GM12878 (cell line): ENCODE measurements at regions not wholly inside any gene's neighbourhood (a gene's known extent, or its start where the extent isn't known, plus 50 kb on each side); places are given as distances from the start of the nearest gene placed in this dataset.

Experiments
- ATAC-seq: fragments of 200-7000 bp; cut with Tn5 transposase; 3 replicates; pipeline ENCODE4 v1.9.1; 2020; ENCODE audit warnings: mild to moderate bottlenecking, moderate library complexity
- BruUV-seq: library from RNA; stranded (reverse); fragments of 400-500 nt; replicated peaks from 2 replicates; lab custom pipeline; 2021; lab: Mats Ljungman, UMichigan
- CTCF ChIA-PET: fragments of 300-600 bp; sonication (Branson Sonifier 250); formaldehyde crosslinking; extraction: SDS; loops from one replicate; lab custom pipeline; 2021; ENCODE audit warnings: inconsistent platforms; lab: Yijun Ruan, JAX
- POLR2A ChIA-PET: fragments of 350-600 bp; formaldehyde crosslinking; extraction: SDS; loops from one replicate; lab custom pipeline; 2021; ENCODE audit warnings: inconsistent platforms; lab: Charles Lee
- RAD21 ChIA-PET: fragments of 300-600 bp; sonication (Branson Sonifier 250); formaldehyde crosslinking; loops from one replicate; lab custom pipeline; 2023; ENCODE audit warnings: antibody characterized with exemption; ENCODE audit not compliant: unreplicated experiment; lab: Charles Lee
- SMC1A ChIA-PET: fragments of 300-600 bp; sonication (Branson Sonifier 250); formaldehyde crosslinking; loops from one replicate; lab custom pipeline; 2023; ENCODE audit not compliant: unreplicated experiment, uncharacterized antibody; lab: Charles Lee
- DNase-seq: peaks from one replicate; pipeline ENCODE4 v3.0.0-alpha.2; 2011; ENCODE audit warnings: low read depth, low spot score
- FAIRE-seq: peaks from 3 replicates; lab custom pipeline; 2011; peaks lifted over from hg19 to GRCh38; lab: Jason Lieb, UNC
- H2AFZ ChIP-seq: 2 replicates; pipeline ENCODE4 v1.6.0; 2011; ENCODE audit warnings: low read depth, low read length, control low read depth; ENCODE audit not compliant: control insufficient read depth
- H3K27ac ChIP-seq: 2 replicates; pipeline ENCODE4 v1.5.1; 2011; ENCODE audit warnings: control low read depth; ENCODE audit not compliant: control insufficient read depth, insufficient read depth
- H3K27me3 ChIP-seq, 2 experiments: replicated peaks in 1 of 2; 2 replicates each; pipeline versions ENCODE4 v1.6.0 to v1.6.1; 2011; ENCODE audit warnings: low read length in 1 of 2; ENCODE audit not compliant: control insufficient read depth in 2 of 2, insufficient read depth in 2 of 2
- H3K36me3 ChIP-seq, 2 experiments: 2 replicates each; pipeline ENCODE4 v1.5.1; 2011; ENCODE audit warnings: low read length in 1 of 2; ENCODE audit not compliant: control insufficient read depth in 2 of 2, insufficient read depth in 2 of 2
- H3K4me1 ChIP-seq: 2 replicates; pipeline ENCODE4 v1.6.1; 2011; ENCODE audit warnings: mild to moderate bottlenecking, low read length, moderate library complexity, mixed read lengths; ENCODE audit not compliant: control insufficient read depth, insufficient read depth
- H3K4me2 ChIP-seq: 2 replicates; pipeline ENCODE4 v1.6.0; 2011; ENCODE audit warnings: control low read depth; ENCODE audit not compliant: control insufficient read depth, insufficient read depth
- H3K4me3 ChIP-seq: fragments of 200-600 bp; sonication (generic); 2 replicates; pipeline ENCODE4 v1.5.1; 2016
- H3K79me2 ChIP-seq: 2 replicates; pipeline ENCODE4 v1.6.0; 2011; ENCODE audit warnings: low read length; ENCODE audit not compliant: control insufficient read depth, insufficient read depth
- H3K9ac ChIP-seq: 2 replicates; pipeline ENCODE4 v1.8.0; 2011; ENCODE audit warnings: low read length, control low read depth, mixed read lengths; ENCODE audit not compliant: control insufficient read depth, insufficient read depth
- H3K9me3 ChIP-seq: replicated peaks from 3 replicates; pipeline ENCODE4 v1.5.1; 2011; ENCODE audit warnings: mild to moderate bottlenecking, low read length; ENCODE audit not compliant: control insufficient read depth, insufficient read depth
- H4K20me1 ChIP-seq: 2 replicates; pipeline ENCODE4 v1.6.0; 2011; ENCODE audit not compliant: control insufficient read depth, insufficient read depth
- ATF3 ChIP-seq: IDR thresholded peaks from 2 replicates; pipeline ENCODE4 v1.6.1; 2011; ENCODE audit warnings: low read depth, mild to moderate bottlenecking, low read length, moderate library complexity, borderline replicate concordance; ENCODE audit errors: extremely low read depth
- BACH1 ChIP-seq: fragments of 450-650 bp; IDR thresholded peaks from 2 replicates; pipeline ENCODE4 v1.6.1; 2017; ENCODE audit warnings: mild to moderate bottlenecking, borderline replicate concordance
- BCL3 ChIP-seq: IDR thresholded peaks from 2 replicates; pipeline ENCODE4 v1.6.1; 2011; ENCODE audit warnings: borderline replicate concordance, low read depth, mild to moderate bottlenecking, moderate library complexity, low read length; ENCODE audit not compliant: insufficient read depth, poor library complexity, severe bottlenecking
- CBX3 ChIP-seq: fragments of 200-600 bp; sonication (generic); IDR thresholded peaks from 2 replicates; pipeline ENCODE4 v1.6.1; 2016; ENCODE audit warnings: low read depth, borderline replicate concordance
- CEBPZ ChIP-seq: fragments of 150-350 bp; IDR thresholded peaks from 2 replicates; pipeline ENCODE4 v1.6.1; 2016; ENCODE audit warnings: low read depth, low read length
- EED ChIP-seq: sonication (generic); IDR thresholded peaks from 2 replicates; pipeline ENCODE4 v1.6.1; 2016; ENCODE audit warnings: antibody characterized with exemption, low read depth
- HDAC6 ChIP-seq: fragments of 200-600 bp; sonication (generic); IDR thresholded peaks from one replicate; pipeline ENCODE4 v1.8.0; 2017; ENCODE audit warnings: antibody characterized with exemption; ENCODE audit not compliant: unreplicated experiment
- JUND ChIP-seq: IDR thresholded peaks from 2 replicates; pipeline ENCODE4 v1.6.1; 2012; ENCODE audit warnings: low read depth, mild to moderate bottlenecking, low read length, improper control_type of control experiment, moderate library complexity
- KDM1A ChIP-seq: fragments of 200-600 bp; sonication (generic); IDR thresholded peaks from 2 replicates; pipeline ENCODE4 v1.6.1; 2016; ENCODE audit warnings: borderline replicate concordance
- MEF2A ChIP-seq: IDR thresholded peaks from 2 replicates; pipeline ENCODE4 v1.6.1; 2011; ENCODE audit warnings: low read depth, mild to moderate bottlenecking, low read length, moderate library complexity; ENCODE audit not compliant: insufficient read depth
- NR2C1 ChIP-seq: fragments of 450-650 bp; IDR thresholded peaks from 2 replicates; pipeline ENCODE4 v1.6.1; 2017; ENCODE audit warnings: antibody characterized with exemption, mild to moderate bottlenecking, moderate library complexity
- RBBP5 ChIP-seq: fragments of 200-600 bp; sonication (generic); conservative IDR thresholded peaks from 2 replicates; pipeline ENCODE4 v1.6.1; 2016
- RCOR1 ChIP-seq: conservative IDR thresholded peaks from 2 replicates; pipeline ENCODE4 v1.6.1; 2012; ENCODE audit warnings: low read depth, low read length, improper control_type of control experiment
- SMAD5 ChIP-seq: IDR thresholded peaks from 2 replicates; pipeline ENCODE4 v1.6.1; 2016; ENCODE audit warnings: antibody characterized with exemption, low read depth
- ZNF274 ChIP-seq: IDR thresholded peaks from one replicate; pipeline ENCODE4 v1.8.0; 2011; ENCODE audit not compliant: insufficient read length, insufficient read depth
- WGBS: methylation state at CpG from one replicate; pipeline ENCODE4 v1.1.6; 2016; ENCODE audit warnings: low lambda C conversion rate; ENCODE audit not compliant: insufficient replicate concordance, insufficient coverage; ENCODE audit errors: missing lambda C conversion rate; 5-methylcytosine and 5-hydroxymethylcytosine counted together
- in situ Hi-C: fragments of 300-500 bp; cut with MboI; formaldehyde crosslinking; loops from 9 replicates; pipeline ENCODE4 v1.14.3; 2018; ENCODE audit warnings: mixed read lengths
- intact Hi-C: fragments of 100-400 bp; cut with micrococcal nuclease; formaldehyde crosslinking; loops from one replicate; pipeline ENCODE4 v1.14.2; 2022; ENCODE audit not compliant: unreplicated experiment

- no peaks in the 10 kb centered on the region for H4K20me1 ChIP-seq
- intact Hi-C loops, result no loop called here
- no peak for ATAC-seq
- SMC1A ChIA-PET, result interaction anchor here (1.2 kb wide), 1 partner anchor 39 kb away, joined by 3 read pairs; no protein-coding TSS in a partner anchor
- TF ChIP-seq CBX3, result no peak
- TF ChIP-seq ATF3, result no peak
- TF ChIP-seq EED, result no peak
- TF ChIP-seq KDM1A, result no peak
- no peak for TF ChIP-seq HDAC6
- no peak for TF ChIP-seq RBBP5
- TF ChIP-seq ZNF274, result no peak
- TF ChIP-seq SMAD5, result no peak
- TF ChIP-seq MEF2A, result no peak
- TF ChIP-seq, all 136 proteins: peak for 0
- H3K27ac ChIP-seq, result no peak overlapping the region
- RAD21 ChIA-PET, result no interaction called here
- CTCF ChIA-PET, result no interaction called here
- POLR2A ChIA-PET, result no interaction called here
- no peak for FAIRE-seq
- no peaks in the 10 kb centered on the region for H3K4me1 ChIP-seq
- no peaks in the 10 kb centered on the region for H3K9me3 ChIP-seq
- H2AFZ ChIP-seq, result no peak overlapping the region
- no peak overlapping the region for H3K9ac ChIP-seq
- H3K36me3 ChIP-seq, result no peaks in the 10 kb centered on the region
- H3K4me3 ChIP-seq, result no peak overlapping the region
- no peak for DNase-seq
- no TSS peak for BruUV-seq
- H3K79me2 ChIP-seq, result no peaks in the 10 kb centered on the region
- WGBS, result 0% methylated on average over 1 of the region's 1 CpG
- no peaks in the 10 kb centered on the region for H3K27me3 ChIP-seq
- in situ Hi-C loops, result no loop called here
- H3K4me2 ChIP-seq, result no peak overlapping the region
Measured at GRCh38 chr14:46464341-46464740, 187.2 kb downstream of the RPL10L start.

- RAD21 ChIA-PET, result no interaction called here
Measured at GRCh38 chr14:46451800-46452199, 199.8 kb downstream of the RPL10L start.

More at GRCh38 chr14:46451800-46452199, 199.8 kb downstream of the RPL10L start:
- Histone ChIP-seq H3K27me3 (no peaks in the 10 kb centered on the region), H3K9me3 (no peaks in the 10 kb centered on the region), H3K9ac (no peak overlapping the region), H3K4me1 (no peaks in the 10 kb centered on the region), H4K20me1 (no peaks in the 10 kb centered on the region), H3K79me2 (no peaks in the 10 kb centered on the region), H2AFZ (no peak overlapping the region), H3K27ac (no peak overlapping the region), H3K4me2 (no peak overlapping the region), H3K4me3 (no peak overlapping the region)
- BruUV-seq, result no TSS peak
- POLR2A ChIA-PET, result no interaction called here
- WGBS, result 34% methylated on average over 3 of the region's 3 CpGs
- intact Hi-C loops, result no loop called here
- CTCF ChIA-PET, result interaction anchor here (1.2 kb wide), 1 partner anchor 202 kb away, joined by 3 read pairs; no protein-coding TSS in a partner anchor
- ATAC-seq (no peak), DNase-seq (no peak)
- in situ Hi-C loops, result no loop called here
- SMC1A ChIA-PET, result no interaction called here
- TF ChIP-seq NR2C1 (no peak), CEBPZ (no peak), JUND (no peak), BACH1 (no peak), RCOR1 (no peak), BCL3 (no peak)
- TF ChIP-seq, all 136 proteins: peak for 0
- H3K36me3 ChIP-seq, result no peaks in the 10 kb centered on the region
- FAIRE-seq, result no peak
